H1 (cell line): ENCODE measurements at regions not wholly inside any gene's neighbourhood (a gene's known extent, or its start where the extent isn't known, plus 50 kb on each side); places are given as distances from the start of the nearest gene placed in this dataset.

ENCODE experiments used
- CTCF ChIA-PET: fragments of 300-600 bp; sonication (Branson Sonifier 250); formaldehyde crosslinking; loops from one replicate; lab custom pipeline; 2021; ENCODE audit not compliant: partially characterized antibody; lab: Charles Lee
- POLR2A ChIA-PET: fragments of 300-600 bp; sonication (Branson Sonifier 250); formaldehyde crosslinking; loops from one replicate; lab custom pipeline; 2021; ENCODE audit warnings: inconsistent platforms; ENCODE audit not compliant: partially characterized antibody; lab: Charles Lee
- DNase-seq, 2 experiments: peaks; one replicate each; pipeline versions ENCODE4 v3.0.0 to v3.0.0-alpha.2; 2010 to 2022; ENCODE audit warnings: low spot score in 2 of 2, low read depth in 1 of 2, mixed read lengths in 1 of 2
- FAIRE-seq: peaks from 2 replicates; lab custom pipeline; 2011; peaks lifted over from hg19 to GRCh38; lab: Jason Lieb, UNC
- H2AFZ ChIP-seq: 2 replicates; pipeline ENCODE4 v1.8.1; 2012; ENCODE audit warnings: low read length, inconsistent platforms
- H2AK5ac ChIP-seq: 2 replicates; pipeline ENCODE4 v1.6.1; 2013; ENCODE audit warnings: low read depth, low read length
- H2BK120ac ChIP-seq: replicated peaks from 2 replicates; pipeline ENCODE3; 2013; ENCODE audit warnings: low read depth, low read length, inconsistent platforms
- H2BK12ac ChIP-seq: 2 replicates; pipeline ENCODE4 v1.6.1; 2013; ENCODE audit warnings: low read depth, low read length
- H2BK15ac ChIP-seq: 2 replicates; pipeline ENCODE4 v1.6.1; 2013; ENCODE audit warnings: low read length
- H2BK20ac ChIP-seq: 2 replicates; pipeline ENCODE4 v1.6.1; 2013; ENCODE audit warnings: low read length
- H2BK5ac ChIP-seq: 2 replicates; pipeline ENCODE4 v1.6.1; 2013; ENCODE audit warnings: low read depth, low read length
- H3K14ac ChIP-seq: 2 replicates; pipeline ENCODE4 v1.6.1; 2013; ENCODE audit warnings: inconsistent platforms; ENCODE audit not compliant: insufficient read length
- H3K18ac ChIP-seq: 2 replicates; pipeline ENCODE4 v1.6.1; 2013; ENCODE audit warnings: low read length; ENCODE audit errors: extremely low read depth
- H3K23ac ChIP-seq: 2 replicates; pipeline ENCODE4 v1.6.1; 2013; ENCODE audit warnings: inconsistent platforms; ENCODE audit not compliant: insufficient read length
- H3K23me2 ChIP-seq: 2 replicates; pipeline ENCODE4 v1.6.1; 2013; ENCODE audit warnings: low read depth, low read length
- H3K27ac ChIP-seq: 2 replicates; pipeline ENCODE4 v1.6.1; 2011; ENCODE audit warnings: low read depth, low read length, inconsistent platforms
- H3K27me3 ChIP-seq, 4 experiments: replicated peaks in 1 of 4; 1 replicate in 1 of 4; 2 replicates in 3 of 4; pipeline versions ENCODE4 v1.6.1 to v1.8.1; 2011 to 2013; ENCODE audit warnings: low read length in 3 of 4, mild to moderate bottlenecking in 3 of 4, inconsistent platforms in 2 of 4, mixed read lengths in 2 of 4, moderate library complexity in 1 of 4; ENCODE audit not compliant: control insufficient read depth in 3 of 4, insufficient read depth in 3 of 4; ENCODE audit errors: extremely low read depth in 1 of 4
- H3K36me3 ChIP-seq, 4 experiments: 2 replicates each; pipeline versions ENCODE4 v1.6.1 to v1.8.1; 2011 to 2013; ENCODE audit warnings: mild to moderate bottlenecking in 4 of 4, low read length in 3 of 4, moderate library complexity in 2 of 4, control low read depth in 1 of 4, inconsistent platforms in 1 of 4; ENCODE audit not compliant: insufficient read depth in 4 of 4, control insufficient read depth in 2 of 4
- H3K4ac ChIP-seq: replicated peaks from 2 replicates; pipeline ENCODE3; 2013; ENCODE audit warnings: low read length, low read depth, mixed read lengths, inconsistent platforms; ENCODE audit not compliant: insufficient read length
- H3K4me1 ChIP-seq, 4 experiments: replicated peaks in 1 of 4; 1 replicate in 1 of 4; 2 replicates in 3 of 4; pipeline versions ENCODE4 v1.6.1 to v1.8.1; 2011 to 2013; ENCODE audit warnings: low read length in 3 of 4, inconsistent platforms in 2 of 4, mixed read lengths in 1 of 4; ENCODE audit not compliant: insufficient read depth in 4 of 4, control insufficient read depth in 3 of 4
- H3K4me2 ChIP-seq, 2 experiments: 2 replicates each; pipeline versions ENCODE4 v1.6.1 to v1.8.1; 2011 to 2013; ENCODE audit warnings: low read depth in 2 of 2, low read length in 2 of 2, control low read depth in 1 of 2, inconsistent platforms in 1 of 2, mild to moderate bottlenecking in 1 of 2; ENCODE audit not compliant: insufficient read depth in 1 of 2
- H3K4me3 ChIP-seq, 4 experiments: fragments of 200-600, 300-600 bp in 1 of 4; sonication (generic), shearing (Covaris generic), sonication (Bioruptor Twin) in 1 of 4; 2 replicates each; pipeline versions ENCODE4 v1.5.1 to v1.8.1; 2011 to 2016; ENCODE audit warnings: low read length in 4 of 4, low read depth in 3 of 4, control low read depth in 2 of 4, inconsistent platforms in 2 of 4, mild to moderate bottlenecking in 2 of 4, mixed read lengths in 1 of 4, moderate library complexity in 1 of 4; ENCODE audit not compliant: insufficient read depth in 2 of 4; ENCODE audit errors: extremely low read depth in 1 of 4
- H3K56ac ChIP-seq: replicated peaks from 2 replicates; pipeline ENCODE3; 2013; ENCODE audit warnings: low read depth, mild to moderate bottlenecking, mixed read lengths, low read length, inconsistent platforms; ENCODE audit not compliant: insufficient read length
- H3K79me1 ChIP-seq: 2 replicates; pipeline ENCODE4 v1.6.1; 2013; ENCODE audit warnings: low read depth, low read length, control low read depth
- H3K79me2 ChIP-seq, 2 experiments: 2 replicates each; pipeline versions ENCODE4 v1.6.1 to v1.8.1; 2012 to 2013; ENCODE audit warnings: low read length in 2 of 2, mild to moderate bottlenecking in 2 of 2, inconsistent platforms in 1 of 2; ENCODE audit not compliant: insufficient read depth in 2 of 2, control insufficient read depth in 1 of 2
- H3K9ac ChIP-seq, 4 experiments: replicated peaks in 1 of 4; 1 replicate in 1 of 4; 2 replicates in 3 of 4; pipeline versions ENCODE4 v1.6.1 to v1.8.1; 2011 to 2013; ENCODE audit warnings: low read depth in 3 of 4, low read length in 3 of 4, control low read depth in 2 of 4, mild to moderate bottlenecking in 2 of 4, moderate library complexity in 2 of 4, inconsistent platforms in 1 of 4; ENCODE audit errors: extremely low read depth in 1 of 4
- H3K9me3 ChIP-seq, 2 experiments: 2 replicates each; pipeline versions ENCODE4 v1.6.1 to v1.8.1; 2012 to 2013; ENCODE audit warnings: mild to moderate bottlenecking in 2 of 2, moderate library complexity in 2 of 2, control low read depth in 1 of 2, inconsistent platforms in 1 of 2, low read depth in 1 of 2, low read length in 1 of 2, mixed read lengths in 1 of 2; ENCODE audit not compliant: insufficient read depth in 2 of 2
- H4K20me1 ChIP-seq, 2 experiments: replicated peaks in 1 of 2; 2 replicates each; pipeline versions ENCODE3 to v1.8.1; 2011 to 2013; ENCODE audit warnings: inconsistent platforms in 2 of 2, low read length in 2 of 2, mild to moderate bottlenecking in 1 of 2; ENCODE audit not compliant: insufficient read depth in 2 of 2, control insufficient read depth in 1 of 2
- H4K5ac ChIP-seq: 2 replicates; pipeline ENCODE4 v1.6.1; 2013; ENCODE audit warnings: low read length, low read depth, mixed read lengths, inconsistent platforms; ENCODE audit not compliant: insufficient read length
- H4K8ac ChIP-seq: 2 replicates; pipeline ENCODE4 v1.8.0; 2013; ENCODE audit warnings: mild to moderate bottlenecking, moderate library complexity, low read length, inconsistent platforms; ENCODE audit not compliant: insufficient read depth; ENCODE audit errors: extremely low read depth
- H4K91ac ChIP-seq: replicated peaks from 2 replicates; pipeline ENCODE3; 2013; ENCODE audit warnings: low read length, mixed read lengths, inconsistent platforms; ENCODE audit not compliant: insufficient read length
- CBX5 ChIP-seq: fragments of 300-800, 300-1000 bp; sonication (generic); IDR thresholded peaks from 2 replicates; pipeline ENCODE4 v1.7.1; 2016; ENCODE audit warnings: antibody characterized with exemption, low read length, low read depth
- CBX8 ChIP-seq: fragments of 300-800, 300-1000 bp; sonication (generic); IDR thresholded peaks from 2 replicates; pipeline ENCODE4 v1.7.1; 2016; ENCODE audit warnings: low read depth, low read length, borderline replicate concordance
- CHD1 ChIP-seq: IDR thresholded peaks from 2 replicates; pipeline ENCODE4 v1.6.1; 2012; ENCODE audit warnings: low read depth, low read length, improper control_type of control experiment
- EZH2 ChIP-seq: fragments of 200-600 bp; sonication (generic); IDR thresholded peaks from 2 replicates; pipeline ENCODE4 v1.7.1; 2012; ENCODE audit warnings: low read depth, mild to moderate bottlenecking, moderate library complexity, low read length, inconsistent platforms; ENCODE audit not compliant: severe bottlenecking
- HDAC2 ChIP-seq, 2 experiments: fragments of 300-600 bp in 1 of 2; sonication (generic) in 1 of 2; IDR thresholded peaks; 2 replicates each; pipeline ENCODE4 v1.6.1; 2011 to 2012; ENCODE audit warnings: low read depth in 2 of 2, low read length in 2 of 2, mild to moderate bottlenecking in 2 of 2, moderate library complexity in 2 of 2, borderline replicate concordance in 1 of 2, inconsistent platforms in 1 of 2
- JUND ChIP-seq: IDR thresholded peaks from 2 replicates; pipeline ENCODE4 v1.6.1; 2011; ENCODE audit warnings: mild to moderate bottlenecking, improper control_type of control experiment, low read length
- KDM5A ChIP-seq: fragments of 200-600 bp; IDR thresholded peaks from 2 replicates; pipeline ENCODE4 v1.7.1; 2012; ENCODE audit warnings: mild to moderate bottlenecking, low read length, inconsistent platforms, mixed read lengths
- PHF8 ChIP-seq: fragments of 200-600 bp; sonication (generic); conservative IDR thresholded peaks from 2 replicates; pipeline ENCODE4 v1.7.1; 2012; ENCODE audit warnings: low read depth, mild to moderate bottlenecking, inconsistent platforms, low read length, moderate library complexity
- POLR2AphosphoS5 ChIP-seq: IDR thresholded peaks from 2 replicates; pipeline ENCODE4 v1.6.1; 2011; ENCODE audit warnings: low read depth, low read length
- SIRT6 ChIP-seq: IDR thresholded peaks from one replicate; pipeline ENCODE4 v1.7.1; 2012; ENCODE audit warnings: low read length, inconsistent platforms
- SIX5 ChIP-seq: IDR thresholded peaks from 2 replicates; pipeline ENCODE4 v1.6.1; 2011; ENCODE audit warnings: mild to moderate bottlenecking, low read depth, low read length
- SP1 ChIP-seq: IDR thresholded peaks from 2 replicates; pipeline ENCODE4 v1.6.1; 2011; ENCODE audit warnings: low read depth, low read length
- SP4 ChIP-seq: IDR thresholded peaks from 2 replicates; pipeline ENCODE4 v1.6.1; 2012; ENCODE audit warnings: low read length, inconsistent platforms
- TAF1 ChIP-seq: IDR thresholded peaks from 2 replicates; pipeline ENCODE4 v1.6.1; 2011; ENCODE audit warnings: mild to moderate bottlenecking, low read depth, low read length
- TCF12 ChIP-seq: IDR thresholded peaks from 2 replicates; pipeline ENCODE4 v1.6.1; 2011; ENCODE audit warnings: low read depth, mild to moderate bottlenecking, low read length
- WGBS, 2 experiments: shearing (Covaris generic) in 1 of 2; methylation state at CpG; one replicate each; pipeline versions ENCODE4 v1.1.6 to v1.1.7; 2013 to 2015; ENCODE audit warnings: low lambda C conversion rate in 2 of 2, mixed read lengths in 2 of 2, inconsistent platforms in 1 of 2, low coverage in 1 of 2, missing lambda C conversion rate in 1 of 2; ENCODE audit not compliant: insufficient replicate concordance in 2 of 2, insufficient coverage in 1 of 2, insufficient read length in 1 of 2; ENCODE audit errors: extremely low coverage in 1 of 2, missing lambda C conversion rate in 1 of 2; 5-methylcytosine and 5-hydroxymethylcytosine counted together
- TF ChIP-seq, protein P1 (sequence below): IDR thresholded peaks from 2 replicates; pipeline ENCODE4 v1.6.1; 2012; ENCODE audit warnings: inconsistent platforms

DNA sequence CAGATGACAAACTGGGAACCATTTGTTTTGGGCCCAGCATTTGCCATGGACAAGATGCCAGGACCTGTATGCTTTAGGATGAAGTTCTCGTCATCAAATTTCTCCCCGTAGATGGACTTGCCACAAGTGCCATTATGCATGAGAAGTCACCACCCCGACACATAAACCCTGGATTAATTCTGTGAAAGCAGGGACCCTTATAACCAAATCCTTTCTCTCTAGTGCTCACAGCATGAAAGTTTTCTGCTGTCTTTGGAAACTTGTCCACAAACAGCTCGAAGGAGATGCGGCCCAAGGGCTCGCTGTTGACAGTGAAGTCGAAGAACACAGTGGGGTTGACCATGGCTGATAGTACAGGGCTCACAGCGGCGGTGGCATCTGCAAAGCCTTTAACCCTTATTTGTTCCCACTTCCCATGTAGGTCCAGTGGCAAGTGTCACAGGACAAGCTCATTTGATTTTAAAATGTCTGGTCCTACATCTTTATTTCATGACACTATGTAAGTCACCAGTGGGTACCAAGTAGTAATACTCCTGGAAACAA lies 75.2 kb upstream of the MIR17HG start:
- Histone ChIP-seq H3K9ac (no peak overlapping the region), H2AK5ac (no peak overlapping the region), H3K4ac (no peak overlapping the region), H4K8ac (no peak overlapping the region), H4K91ac (no peak overlapping the region), H3K79me2 (no peaks in the 10 kb centered on the region), H2AFZ (no peak overlapping the region), H3K23ac (no peak overlapping the region), H3K14ac (no peak overlapping the region), H3K18ac (no peak overlapping the region), H3K9me3 (no peaks in the 10 kb centered on the region), H4K5ac (no peak overlapping the region), H2BK5ac (no peak overlapping the region), H2BK15ac (no peak overlapping the region), H3K27me3 (no peaks in the 10 kb centered on the region), H2BK12ac (no peak overlapping the region), H2BK20ac (no peak overlapping the region), H3K27ac (no peak overlapping the region), H4K20me1 (no peaks in the 10 kb centered on the region), H3K79me1 (no peaks in the 10 kb centered on the region), H3K4me1 (no peaks in the 10 kb centered on the region), H3K56ac (no peak overlapping the region), H3K4me2 (no peak overlapping the region), H3K4me3 (no peak overlapping the region), H3K23me2 (no peaks in the 10 kb centered on the region), H2BK120ac (no peak overlapping the region), H3K36me3 (no peaks in the 10 kb centered on the region)
- FAIRE-seq (no peak), DNase-seq (no peak)
- CTCF ChIA-PET, result interaction anchor here (1.4 kb wide), 1 partner anchor 12 kb away, joined by 3 read pairs; no protein-coding TSS in a partner anchor
- POLR2A ChIA-PET, result no interaction called here
- 89% methylated on average over 9 of the region's 9 CpGs; no CpG with 5 or more reads in 1 of the 2 experiments for WGBS, 2 experiments
- TF ChIP-seq CHD1 (no peak), PHF8 (no peak), SP1 (no peak), HDAC2 (IDR thresholded peaks at IDR 0.05; ENCODE audit: borderline replicate concordance in 1 of 2, low read depth in 2 of 2, low read length in 2 of 2) (no peak), JUND (no peak), CBX5 (no peak), POLR2AphosphoS5 (no peak), SIRT6 (no peak), TAF1 (no peak), SP4 (no peak), KDM5A (no peak), EZH2 (no peak), TCF12 (no peak), CBX8 (no peak), SIX5 (no peak)
- TF ChIP-seq, protein P1, sequence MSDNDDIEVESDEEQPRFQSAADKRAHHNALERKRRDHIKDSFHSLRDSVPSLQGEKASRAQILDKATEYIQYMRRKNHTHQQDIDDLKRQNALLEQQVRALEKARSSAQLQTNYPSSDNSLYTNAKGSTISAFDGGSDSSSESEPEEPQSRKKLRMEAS, result no peak
